GM12865 (cell line): ENCODE measurements at regions not wholly inside any gene's neighbourhood (a gene's known extent, or its start where the extent isn't known, plus 50 kb on each side); places are given as distances from the start of the nearest gene placed in this dataset.

Source experiments
- DNase-seq: peaks from one replicate; pipeline ENCODE4 v3.0.0; 2010; ENCODE audit warnings: low read depth
- H3K4me3 ChIP-seq: 2 replicates; pipeline ENCODE4 v1.5.1; 2011; ENCODE audit warnings: mild to moderate bottlenecking, low read depth, low read length, control low read depth
- CTCF ChIP-seq: IDR thresholded peaks from 2 replicates; pipeline ENCODE4 v1.5.1; 2011; ENCODE audit warnings: low read length, control low read depth, low read depth, inconsistent platforms; ENCODE audit not compliant: insufficient read depth; ENCODE audit errors: missing control alignments

- no peak for TF ChIP-seq CTCF
- no peak for DNase-seq
- no peak overlapping the region for H3K4me3 ChIP-seq
These were observed 2154.4 kb upstream of the AGA start for GRCh38 chr4:179596621-179597020.

GRCh38 chr4:179597301-179597700 is 2155.1 kb upstream of the AGA start:
- no peak overlapping the region for H3K4me3 ChIP-seq
- TF ChIP-seq CTCF, result no peak
- DNase-seq, result no peak

- no peak for DNase-seq
- H3K4me3 ChIP-seq, result no peak overlapping the region
- TF ChIP-seq CTCF, result no peak
These were observed 2159.4 kb upstream of the AGA start for GRCh38 chr4:179601671-179602070.

GRCh38 chr4:179605196-179605595 is 2163.0 kb upstream of the AGA start:
- no peak for DNase-seq

DNA sequence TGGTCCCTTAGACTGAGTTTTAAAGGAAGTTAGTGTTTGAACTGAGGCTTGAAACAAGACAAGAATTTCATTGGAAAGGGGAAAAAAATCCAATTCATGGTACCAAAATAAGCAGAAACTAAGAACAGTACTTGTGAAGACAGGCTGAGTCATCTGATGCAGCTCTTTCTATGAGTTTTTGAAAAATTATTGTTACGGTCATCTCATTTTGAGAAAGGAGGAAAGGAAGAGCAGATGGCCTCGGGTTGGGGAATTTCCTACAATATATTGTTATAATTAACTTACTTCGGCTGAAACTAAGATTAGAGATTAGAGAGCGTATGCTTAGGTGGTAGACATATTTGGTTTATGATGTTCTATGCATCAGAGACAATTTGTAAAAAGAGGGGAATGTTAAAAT is 2164.8 kb upstream of the AGA start:
- H3K4me3 ChIP-seq, result no peak overlapping the region
- no peak for TF ChIP-seq CTCF
- peak; percentile 42 for DNase-seq

More at GRCh38 chr4:179605196-179605595, 2163.0 kb upstream of the AGA start:
- H3K4me3 ChIP-seq, result no peak overlapping the region
- TF ChIP-seq CTCF, result no peak

- no peak for TF ChIP-seq CTCF
- H3K4me3 ChIP-seq, result no peak overlapping the region
- DNase-seq, result no peak
These were observed 2173.5 kb upstream of the AGA start for GRCh38 chr4:179615704-179616103.

DNA sequence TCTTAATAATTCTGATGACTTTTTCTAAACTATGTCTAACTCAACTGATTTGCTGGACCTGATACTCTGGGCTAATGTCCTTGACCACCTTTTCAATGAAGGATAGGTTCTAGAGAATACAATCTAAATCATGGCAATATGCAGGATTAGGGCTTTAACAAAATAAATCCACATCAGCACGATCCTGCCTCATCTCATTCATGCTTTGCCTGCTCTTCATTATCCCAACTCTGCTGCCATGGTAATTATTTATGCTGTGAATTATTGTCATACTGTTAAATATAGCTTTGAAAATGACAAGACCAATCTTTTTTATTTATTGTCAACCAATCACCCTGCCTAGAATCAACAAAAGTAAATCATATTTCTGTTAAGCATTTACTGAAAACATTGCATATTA is 2176.7 kb upstream of the AGA start:
- TF ChIP-seq CTCF, result no peak
- no peak for DNase-seq
- H3K4me3 ChIP-seq, result no peak overlapping the region
